GM18873 (cell line): ENCODE measurements at regions not wholly inside any gene's neighbourhood (a gene's known extent, or its start where the extent isn't known, plus 50 kb on each side); places are given as distances from the start of the nearest gene placed in this dataset.
"Not testable (repeated sequence)": the region's sequence is repeated elsewhere in the genome, so short reads cannot be mapped to it uniquely, and the experiment has no call there.

Experiments
- ATAC-seq: cut with Tn5 transposase; IDR thresholded peaks from one replicate; pipeline ENCODE4 v1.9.1; 2021; ENCODE audit warnings: mild to moderate bottlenecking, moderate library complexity, moderate number of reproducible peaks; ENCODE audit not compliant: unreplicated experiment, low FRiP score

DNA sequence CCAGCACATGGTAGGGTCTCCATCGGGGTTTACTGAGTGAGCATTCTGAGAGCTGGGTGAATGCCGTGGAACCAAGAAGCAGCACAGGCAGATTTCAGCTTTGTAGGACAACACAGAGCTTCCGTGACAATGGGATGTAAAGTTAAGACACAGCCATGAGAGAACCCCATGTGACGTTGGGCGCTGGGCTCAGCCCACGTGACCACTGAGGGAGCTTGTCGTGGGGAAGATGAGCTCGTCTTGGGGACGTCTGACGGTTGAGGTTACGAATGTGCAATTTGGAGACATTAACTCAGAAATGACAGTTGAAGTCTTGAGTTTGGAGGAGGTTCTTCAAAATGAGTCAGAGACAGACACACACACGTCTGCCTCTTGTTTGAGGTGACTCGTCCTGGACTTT is 51.5 kb upstream of the MUC20 start:
- not testable (repeated sequence) for ATAC-seq

DNA sequence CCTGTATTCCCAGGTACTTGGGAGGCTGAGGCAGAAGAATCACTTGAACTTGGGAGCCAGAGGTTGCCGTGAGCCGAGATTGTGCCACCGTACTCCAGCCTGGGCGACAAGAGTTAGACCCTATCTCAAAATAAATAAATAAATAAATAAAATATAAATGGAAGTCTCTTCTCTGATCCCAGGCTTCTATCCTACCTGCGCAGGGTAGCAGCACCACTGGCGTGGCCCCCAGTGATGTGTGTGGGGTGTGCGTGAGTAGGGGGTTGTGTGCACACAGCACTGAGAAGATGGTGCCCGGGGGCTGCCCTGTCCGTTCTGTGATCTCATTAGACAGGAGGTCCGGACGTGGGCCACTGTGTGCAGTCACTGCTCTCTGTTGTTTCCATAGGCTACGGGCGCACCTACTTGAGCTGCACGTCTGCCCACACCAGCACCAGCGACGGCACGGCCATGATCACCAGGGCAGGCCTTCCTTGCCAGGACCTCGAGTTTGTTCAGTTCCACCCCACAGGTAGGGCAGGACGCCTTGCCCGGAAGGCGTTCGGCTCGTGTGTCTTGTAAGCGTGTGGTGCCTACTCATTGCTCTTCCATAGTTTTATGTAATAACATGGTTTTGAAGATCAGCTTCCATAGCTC is 52.5 kb upstream of the MUC20 start:
- ATAC-seq = not testable (repeated sequence)

DNA sequence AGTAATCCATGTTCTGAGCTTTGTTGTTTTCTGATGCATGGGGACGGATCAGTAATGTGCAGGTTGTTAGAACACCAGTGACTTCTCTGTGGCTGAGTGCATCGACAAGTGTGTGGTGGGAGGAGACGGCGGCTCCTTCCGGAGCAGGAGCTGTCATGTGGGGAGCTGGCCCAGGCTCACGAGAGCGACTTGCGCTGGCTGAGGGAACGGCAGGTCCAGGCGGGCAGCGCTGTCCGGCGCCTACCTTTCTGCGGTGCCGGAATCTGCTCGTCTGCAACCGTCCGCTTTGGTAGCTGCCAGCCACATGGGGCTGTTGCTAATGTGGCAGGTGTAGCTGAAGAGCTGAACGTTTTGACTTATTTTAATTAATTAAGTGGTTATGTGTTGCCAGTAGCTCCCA is 55.5 kb upstream of the MUC20 start:
- not testable (repeated sequence) for ATAC-seq

DNA sequence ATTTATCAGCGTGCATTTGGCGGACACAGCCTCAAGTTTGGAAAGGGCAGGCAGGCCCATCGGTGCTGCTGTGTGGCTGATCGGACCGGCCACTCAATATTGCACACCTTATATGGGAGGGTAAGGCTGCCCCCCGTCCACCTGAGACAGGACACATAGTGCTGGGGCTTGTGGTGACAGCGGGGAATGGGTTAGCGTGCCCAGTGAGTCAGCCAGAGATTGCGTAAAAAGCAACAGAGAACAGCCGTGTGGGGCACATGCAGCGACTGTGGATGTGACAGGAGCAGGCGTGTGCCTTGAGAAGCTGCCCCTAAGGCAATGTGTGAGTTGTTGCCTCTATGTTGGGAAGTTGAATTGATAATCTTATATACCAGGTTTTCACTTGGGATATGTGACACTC is 56.6 kb upstream of the MUC20 start:
- ATAC-seq = not testable (repeated sequence)

DNA sequence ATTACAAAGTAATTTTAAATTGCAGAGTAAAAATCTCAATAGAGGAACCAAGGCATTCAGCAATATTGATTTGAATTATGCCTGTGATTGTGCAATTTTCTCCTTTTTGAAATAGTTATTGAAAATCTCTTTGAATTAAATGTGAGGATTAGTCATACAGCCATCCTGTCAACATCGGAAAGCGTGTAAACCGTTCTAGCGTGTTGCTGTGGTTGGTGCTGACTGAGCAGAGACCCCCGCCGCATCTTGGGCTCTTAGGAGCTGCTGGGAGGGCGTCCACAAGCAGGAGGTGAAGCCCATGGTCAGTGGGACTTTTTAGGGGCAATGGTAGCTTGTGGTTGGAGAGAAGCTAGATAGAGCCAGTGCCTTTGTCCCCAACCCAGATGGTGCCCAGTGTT is 61.6 kb upstream of the MUC20 start:
- not testable (repeated sequence) for ATAC-seq

DNA sequence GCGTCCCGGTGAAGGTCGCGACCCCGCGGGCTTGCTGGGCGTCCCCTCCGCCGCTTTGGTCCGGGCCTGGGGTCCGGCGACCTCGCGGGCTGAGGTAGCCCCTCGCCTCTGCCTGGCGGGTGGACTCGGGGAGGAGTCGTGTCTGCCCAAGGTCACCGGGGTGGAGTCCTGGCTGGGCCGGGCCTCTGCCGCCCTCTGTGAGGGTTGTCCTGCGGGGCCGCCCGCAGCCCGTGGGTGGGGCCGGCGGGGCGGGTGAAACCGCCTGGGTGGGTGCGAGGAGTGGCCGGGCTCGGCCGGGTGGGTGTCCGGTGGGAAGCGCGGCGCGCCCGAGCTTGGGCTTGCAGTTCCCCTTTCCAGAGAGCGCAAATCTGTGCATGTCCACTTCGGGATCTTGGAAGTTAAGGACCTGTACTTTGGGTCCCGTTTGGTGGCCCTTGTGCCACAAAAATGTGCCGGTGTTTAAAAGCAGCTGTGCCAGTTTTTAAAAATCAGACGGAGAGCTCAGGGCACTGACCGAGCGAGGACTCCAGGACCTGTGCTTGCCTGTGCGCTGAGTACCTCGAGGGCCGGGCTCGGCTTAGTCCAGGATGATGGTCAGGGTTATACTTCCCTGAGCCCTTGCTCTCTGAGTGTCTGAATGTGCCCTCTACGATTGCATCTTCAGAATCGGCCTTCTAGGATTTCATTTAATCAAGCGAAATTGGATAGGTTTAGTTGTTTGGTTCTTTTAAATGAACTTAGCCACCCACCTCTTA is 62.2 kb upstream of the MUC20 start:
- ATAC-seq = peak; percentile 40

DNA sequence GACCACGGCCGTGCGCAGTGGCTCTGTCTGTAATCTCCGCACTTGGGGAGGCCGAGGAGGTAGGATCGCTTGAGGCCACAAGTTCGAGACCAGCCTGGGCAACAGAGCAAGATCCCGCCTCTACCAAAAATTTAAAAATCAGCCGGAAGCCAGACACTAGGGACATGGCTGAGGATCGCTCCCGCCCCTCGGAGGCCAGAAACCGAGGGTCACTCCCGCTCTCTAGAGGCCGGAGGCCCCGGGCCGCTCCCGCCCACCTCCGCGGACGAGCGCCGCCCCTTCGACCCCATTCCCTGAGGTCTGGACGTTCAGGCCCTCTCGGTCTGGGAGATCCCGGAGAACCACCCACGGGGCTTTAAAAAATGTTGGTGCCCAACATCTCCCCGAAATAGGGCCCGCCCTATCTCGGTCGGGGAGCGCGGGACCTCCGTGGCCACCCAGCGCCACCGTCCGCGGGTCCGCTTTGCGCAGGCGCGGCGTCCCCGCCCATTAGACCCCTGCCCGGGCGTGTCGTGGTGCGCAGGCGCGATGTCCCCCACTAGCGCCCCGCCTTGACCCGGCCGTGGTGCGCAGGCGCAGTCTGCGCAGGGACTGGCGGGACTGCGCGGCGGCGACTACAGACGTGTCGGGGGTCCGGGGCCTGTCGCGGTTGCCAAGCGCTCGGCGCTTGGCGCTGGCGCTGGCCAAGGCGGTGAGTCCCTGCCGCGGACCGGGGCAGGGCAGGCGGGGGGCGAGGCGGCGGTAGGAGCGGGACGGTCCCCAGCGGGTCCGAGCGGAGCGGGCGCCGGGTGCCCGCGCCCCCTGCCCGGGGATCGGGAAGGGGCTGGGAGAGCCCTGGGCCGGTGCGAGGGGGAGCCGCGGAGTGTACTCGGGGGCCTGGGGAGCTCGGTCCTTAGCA is 63.1 kb upstream of the MUC20 start:
- peak; percentile 42 for ATAC-seq

DNA sequence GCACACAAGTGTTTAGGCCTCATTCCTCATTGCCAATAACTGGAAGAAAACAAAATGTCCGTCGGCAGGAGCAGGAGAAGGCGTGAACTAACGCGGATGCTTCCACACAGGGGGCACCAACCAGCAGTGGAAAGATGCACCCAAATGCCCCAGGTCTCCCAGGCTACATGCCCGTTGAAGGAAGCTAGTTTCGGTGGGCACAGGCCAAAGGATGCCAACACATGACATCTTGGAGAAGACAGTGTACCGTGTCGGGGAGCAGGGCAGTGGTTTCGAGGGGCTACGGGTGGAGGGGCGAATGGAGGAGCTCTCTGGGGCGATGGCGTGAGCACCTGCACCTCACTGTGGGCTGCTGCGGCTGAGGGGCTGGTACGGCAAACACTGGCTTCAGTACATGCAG is 64.7 kb upstream of the MUC20 start:
- not testable (repeated sequence) for ATAC-seq

DNA sequence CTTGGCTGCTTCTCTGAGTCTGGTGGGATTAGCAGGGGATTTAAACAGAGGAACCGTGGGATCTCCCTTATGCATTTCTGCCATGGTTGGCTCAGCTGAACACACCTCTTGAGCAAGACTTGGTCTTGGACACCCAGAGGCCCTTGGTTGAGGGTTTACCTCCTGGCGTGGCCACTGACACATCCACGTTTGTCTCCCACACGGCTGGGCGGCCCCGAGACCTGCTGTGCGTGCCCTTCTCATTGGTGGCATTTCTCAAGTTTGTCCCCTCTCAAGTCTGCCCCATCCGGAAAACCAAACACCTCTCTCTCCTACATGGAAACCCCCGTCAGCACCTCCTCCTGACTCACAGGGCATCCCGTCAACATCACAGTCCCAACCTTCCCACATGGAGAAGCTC is 66.0 kb upstream of the MUC20 start:
- ATAC-seq = not testable (repeated sequence)

DNA sequence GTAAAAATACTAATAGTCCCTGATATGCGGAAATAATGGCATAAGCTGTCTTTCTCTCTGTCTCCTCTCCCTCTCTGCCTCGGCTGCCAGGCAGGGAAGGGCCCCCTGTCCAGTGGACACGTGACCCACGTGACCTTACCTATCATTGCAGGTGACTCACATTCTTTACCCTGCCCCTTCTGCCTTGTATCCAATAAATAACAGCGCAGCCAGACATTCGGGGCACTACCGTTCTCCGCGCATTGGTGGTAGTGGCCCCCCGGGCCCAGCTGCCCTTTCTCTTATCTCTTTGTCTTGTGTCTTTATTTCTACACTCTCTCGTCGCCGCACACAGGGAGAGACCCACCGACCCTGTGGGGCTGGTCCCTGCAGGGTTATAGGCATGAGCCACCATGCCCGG is 66.6 kb upstream of the MUC20 start:
- ATAC-seq = not testable (repeated sequence)

DNA sequence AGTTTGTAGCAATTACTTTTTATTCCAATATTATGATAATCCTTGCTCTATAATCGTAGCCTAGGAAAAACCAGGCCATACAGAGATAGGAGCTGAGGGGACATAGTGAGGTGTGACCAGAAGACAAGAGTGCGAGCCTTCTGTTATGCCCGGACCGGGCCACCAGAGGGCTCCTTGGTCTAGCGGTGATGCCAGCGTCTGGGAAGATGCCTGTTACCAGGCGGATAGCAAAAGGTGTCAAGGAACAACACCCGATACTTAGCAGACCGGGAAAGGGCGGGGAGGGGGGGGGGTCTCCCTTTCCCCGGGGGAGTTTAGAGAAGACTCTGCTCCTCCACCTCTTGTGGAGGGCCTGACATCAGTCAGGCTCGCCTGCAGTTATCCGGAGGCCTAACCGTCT is 67.1 kb upstream of the MUC20 start:
- ATAC-seq = not testable (repeated sequence)

DNA sequence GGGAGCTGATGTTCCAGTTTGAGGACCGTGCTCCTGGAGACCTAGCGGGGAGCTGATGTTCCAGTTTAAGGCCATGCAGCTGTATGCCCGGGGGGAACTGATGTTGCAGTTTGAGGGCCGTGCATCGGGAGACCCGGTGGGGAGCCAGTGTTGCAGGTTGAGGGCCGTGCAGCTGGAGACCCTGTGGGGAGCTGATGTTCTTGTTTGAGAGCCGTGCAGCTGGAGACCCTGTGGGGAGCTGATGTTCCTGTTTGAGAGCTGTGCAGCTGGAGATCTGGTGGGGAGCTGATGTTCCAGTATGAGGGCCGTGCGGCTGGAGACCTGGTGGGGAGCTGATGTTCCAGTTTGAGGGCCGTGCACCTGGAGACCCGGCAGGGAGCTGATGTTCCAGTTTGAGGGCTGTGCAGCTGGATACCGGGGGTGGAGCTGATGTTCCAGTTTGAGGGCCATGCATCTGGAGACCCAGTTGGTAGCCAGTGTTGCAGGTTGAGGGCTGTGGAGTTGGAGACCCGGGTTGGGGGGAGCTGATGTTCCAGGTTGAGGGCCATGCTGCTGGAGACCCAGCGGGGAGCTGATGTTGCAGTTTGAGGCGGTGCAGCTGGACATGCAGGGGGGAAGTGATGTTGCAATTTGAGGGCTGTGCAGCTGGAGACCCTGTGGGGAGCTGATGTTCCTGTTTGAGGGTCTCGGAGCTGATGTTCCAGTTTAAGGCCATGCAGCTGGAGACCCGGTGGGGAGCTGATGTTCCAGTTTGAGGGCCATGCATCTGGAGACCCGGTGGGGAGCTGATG is 64.4 kb upstream of the APOD start:
- not testable (repeated sequence) for ATAC-seq

DNA sequence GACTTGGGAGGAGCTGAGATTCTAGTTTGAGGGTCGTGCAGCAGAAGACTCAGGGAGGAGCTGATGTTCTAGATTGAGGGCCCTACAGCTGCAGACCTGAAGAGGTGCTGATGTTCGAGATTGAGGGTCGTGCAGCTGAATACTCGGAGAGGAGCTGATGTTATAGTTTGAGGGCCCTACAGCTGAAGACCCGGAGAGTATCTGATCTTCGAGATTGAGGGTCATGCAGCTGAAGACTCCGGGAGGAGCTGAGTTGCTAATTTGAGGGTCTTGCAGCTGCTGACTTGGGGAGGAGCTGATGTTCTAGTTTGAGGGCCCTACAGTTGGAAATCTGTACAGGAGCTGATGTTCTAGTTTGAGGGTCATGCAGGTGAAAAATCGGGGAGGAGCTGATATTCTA is 62.1 kb upstream of the APOD start:
- not testable (repeated sequence) for ATAC-seq

DNA sequence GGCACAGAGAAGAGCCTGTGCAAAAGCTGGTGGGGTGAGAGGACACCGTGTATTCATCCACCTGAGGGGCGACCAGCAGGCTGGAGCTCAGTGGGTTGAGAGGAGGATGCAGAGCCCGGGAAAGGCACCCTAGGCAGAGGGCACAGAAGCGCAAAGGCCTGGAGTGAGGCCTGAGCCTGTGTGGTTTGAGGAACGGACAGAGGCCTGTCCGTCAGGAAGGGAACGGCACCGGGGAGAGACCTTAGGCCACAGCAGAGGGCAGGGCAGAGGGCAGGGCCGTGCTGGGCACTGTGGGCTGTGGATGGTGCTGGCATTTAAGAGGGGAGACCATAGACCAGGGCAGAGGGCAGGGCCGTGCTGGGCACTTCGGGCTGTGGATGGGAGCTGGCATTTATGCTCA is 59.5 kb upstream of the APOD start:
- not testable (repeated sequence) for ATAC-seq

DNA sequence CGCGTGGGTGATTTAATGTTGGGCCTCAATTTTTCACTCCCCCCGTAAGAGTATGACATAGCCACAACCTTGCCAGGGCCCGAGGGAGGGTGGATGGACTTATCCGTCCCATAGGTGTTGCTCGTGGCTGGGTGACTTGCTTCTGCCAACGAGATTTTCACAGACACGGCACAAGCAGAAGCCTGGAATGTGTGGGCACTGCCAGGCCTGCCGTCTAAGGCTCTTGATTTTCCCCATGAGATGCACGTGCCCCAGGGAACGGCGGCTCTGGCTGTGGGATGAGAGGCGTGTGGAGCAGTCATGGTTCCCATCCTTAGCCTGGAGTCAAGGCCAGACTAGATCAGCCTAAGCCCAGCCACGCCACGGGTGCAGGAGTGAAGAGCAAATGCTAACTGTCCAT is 58.6 kb upstream of the APOD start:
- ATAC-seq = not testable (repeated sequence)

DNA sequence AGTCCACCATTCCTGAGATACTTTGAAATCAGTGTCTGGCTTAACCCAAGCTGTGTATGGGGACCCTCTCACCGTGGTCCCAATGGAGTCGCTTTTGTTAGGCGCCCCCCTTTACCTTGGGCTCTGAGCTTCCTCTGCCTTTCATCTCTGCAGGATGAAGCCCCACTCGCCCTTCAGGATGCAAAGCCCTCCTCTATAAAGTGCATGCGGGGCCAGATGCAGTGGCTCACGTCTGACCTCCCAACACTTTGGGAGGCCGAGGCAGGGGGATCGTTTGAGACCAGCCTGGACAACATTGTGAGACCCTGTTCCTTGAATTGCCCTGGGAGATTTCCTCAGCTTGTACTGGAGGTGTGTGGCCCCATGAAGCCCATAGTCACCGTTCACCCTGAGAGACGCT is 54.7 kb upstream of the APOD start:
- not testable (repeated sequence) for ATAC-seq

DNA sequence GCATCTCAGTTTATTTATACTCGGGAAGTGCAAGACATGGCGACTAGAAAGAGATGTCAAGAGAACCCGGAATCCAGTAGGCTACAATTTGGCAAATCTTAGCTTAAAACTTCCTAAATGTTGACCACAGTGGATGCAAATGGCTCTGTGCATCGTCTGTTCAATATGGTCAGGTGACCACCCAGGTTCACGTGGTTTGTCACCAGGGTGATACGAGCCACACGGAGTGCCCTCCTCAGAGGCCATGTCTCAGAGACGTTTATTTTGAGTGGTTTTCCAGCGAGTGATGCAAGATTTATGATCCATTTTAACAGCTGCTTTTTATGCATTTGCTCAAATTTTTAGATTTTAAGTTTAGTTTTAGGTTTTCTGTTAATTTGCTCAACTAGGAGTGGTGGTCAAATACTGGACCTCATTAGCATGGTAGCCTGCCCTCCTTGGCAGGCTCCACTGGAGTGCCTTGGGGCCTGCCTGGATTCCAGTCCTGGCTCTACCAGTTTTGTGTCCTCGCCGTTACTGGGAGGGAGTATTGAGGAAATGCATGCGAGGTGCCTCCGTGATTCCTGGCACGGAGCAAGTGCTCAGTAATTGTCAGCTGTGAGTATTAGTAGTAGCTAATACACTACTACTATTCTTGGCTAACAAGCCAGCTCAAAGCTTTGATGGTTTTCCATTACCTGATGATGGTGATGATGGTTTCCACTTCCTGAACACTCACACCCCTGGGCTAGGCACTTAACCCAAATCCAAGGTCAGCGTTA is 53.9 kb upstream of the APOD start:
- not testable (repeated sequence) for ATAC-seq

DNA sequence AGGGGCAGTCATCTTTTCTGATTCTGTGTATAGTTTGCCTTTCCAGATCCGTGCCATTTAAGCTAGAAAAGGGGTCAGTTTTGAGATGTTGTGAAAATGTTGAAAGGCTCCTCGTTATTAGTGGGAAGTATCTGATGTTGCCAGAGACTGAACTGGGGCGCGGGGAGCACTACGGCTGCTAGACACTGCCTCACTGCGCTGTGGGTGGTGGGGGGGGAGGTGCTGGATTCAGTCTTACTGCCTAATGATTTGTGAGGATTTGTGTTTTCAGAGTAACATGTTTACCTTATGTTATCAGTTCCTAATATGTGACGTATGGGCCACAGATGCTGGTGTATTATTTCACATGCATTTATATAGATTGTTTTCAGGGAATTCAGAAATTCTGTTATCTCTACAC is 53.3 kb upstream of the APOD start:
- not testable (repeated sequence) for ATAC-seq

DNA sequence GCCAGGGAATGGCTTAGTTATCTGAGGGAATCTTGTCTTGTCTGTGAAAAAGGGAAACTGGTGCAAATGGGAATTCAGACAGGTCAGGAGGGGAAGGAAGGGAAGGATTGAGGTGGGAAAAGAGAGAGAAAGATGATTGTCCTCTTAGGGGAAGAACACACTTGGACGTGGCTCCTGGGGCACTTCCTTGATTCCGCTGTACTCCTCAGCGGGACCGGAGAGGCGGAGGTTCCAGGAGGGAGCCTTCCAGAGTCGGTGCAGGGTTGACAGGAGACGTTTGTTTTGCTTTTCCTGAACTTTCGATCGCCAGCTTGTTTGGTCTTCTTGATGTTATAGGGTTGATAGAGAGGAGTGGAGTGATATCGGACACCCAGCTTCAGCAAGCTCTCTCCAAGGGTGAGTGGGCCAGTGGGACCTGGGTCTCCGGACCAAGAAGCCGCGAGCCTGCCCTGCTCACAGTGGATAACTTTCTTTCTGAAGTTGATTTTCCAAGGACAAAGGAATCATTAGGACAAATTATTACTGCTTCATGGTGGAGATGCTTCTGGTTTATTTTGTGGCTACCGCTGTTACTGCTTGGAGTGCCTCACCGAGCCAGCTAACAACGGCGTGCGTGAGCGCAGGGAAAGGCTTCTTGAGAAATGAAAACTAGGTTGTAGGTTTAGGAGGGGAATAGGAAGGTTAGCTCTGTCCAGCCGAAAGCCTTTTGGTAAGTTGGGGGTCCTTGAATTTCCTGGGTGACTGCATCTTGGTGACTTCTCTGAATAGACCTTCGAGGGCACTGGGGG is 52.4 kb upstream of the APOD start:
- not testable (repeated sequence) for ATAC-seq
